Neutrophil (primary cell): ENCODE measurements at regions not wholly inside any gene's neighbourhood (a gene's known extent, or its start where the extent isn't known, plus 50 kb on each side); places are given as distances from the start of the nearest gene placed in this dataset.

Experiments used
- H3K27ac ChIP-seq: fragments of 200-600 bp; sonication (generic); 2 replicates; pipeline ENCODE4 v1.5.1; 2016; ENCODE audit warnings: mild to moderate bottlenecking, moderate library complexity
- H3K27me3 ChIP-seq: fragments of 200-600 bp; sonication (generic); 2 replicates; pipeline ENCODE4 v1.6.0; 2016; ENCODE audit warnings: mild to moderate bottlenecking
- H3K36me3 ChIP-seq: fragments of 200-600 bp; sonication (generic); 2 replicates; pipeline ENCODE4 v1.5.1; 2017
- H3K4me1 ChIP-seq, 2 experiments: fragments of 200-600 bp in 1 of 2; sonication (generic) in 1 of 2; 1 replicate in 1 of 2; 2 replicates in 1 of 2; pipeline versions ENCODE4 v1.5.1 to v1.6.1; 2013 to 2016; ENCODE audit warnings: low read depth in 1 of 2, low read length in 1 of 2, mild to moderate bottlenecking in 1 of 2, moderate library complexity in 1 of 2; ENCODE audit not compliant: control insufficient read depth in 1 of 2, insufficient read depth in 1 of 2
- H3K4me3 ChIP-seq, 2 experiments: fragments of 200-600 bp in 1 of 2; sonication (generic) in 1 of 2; 1 replicate in 1 of 2; 2 replicates in 1 of 2; pipeline ENCODE4 v1.5.1; 2013 to 2016; ENCODE audit warnings: low read depth in 1 of 2, low read length in 1 of 2, mild to moderate bottlenecking in 1 of 2, moderate library complexity in 1 of 2
- H3K9me3 ChIP-seq: fragments of 200-600 bp; sonication (generic); 2 replicates; pipeline ENCODE4 v1.5.1; 2016
- TF ChIP-seq, protein P1 (sequence below): fragments of 200-600 bp; sonication (generic); IDR thresholded peaks from 2 replicates; pipeline ENCODE4 v1.5.1; 2016; ENCODE audit warnings: antibody characterized with exemption

DNA sequence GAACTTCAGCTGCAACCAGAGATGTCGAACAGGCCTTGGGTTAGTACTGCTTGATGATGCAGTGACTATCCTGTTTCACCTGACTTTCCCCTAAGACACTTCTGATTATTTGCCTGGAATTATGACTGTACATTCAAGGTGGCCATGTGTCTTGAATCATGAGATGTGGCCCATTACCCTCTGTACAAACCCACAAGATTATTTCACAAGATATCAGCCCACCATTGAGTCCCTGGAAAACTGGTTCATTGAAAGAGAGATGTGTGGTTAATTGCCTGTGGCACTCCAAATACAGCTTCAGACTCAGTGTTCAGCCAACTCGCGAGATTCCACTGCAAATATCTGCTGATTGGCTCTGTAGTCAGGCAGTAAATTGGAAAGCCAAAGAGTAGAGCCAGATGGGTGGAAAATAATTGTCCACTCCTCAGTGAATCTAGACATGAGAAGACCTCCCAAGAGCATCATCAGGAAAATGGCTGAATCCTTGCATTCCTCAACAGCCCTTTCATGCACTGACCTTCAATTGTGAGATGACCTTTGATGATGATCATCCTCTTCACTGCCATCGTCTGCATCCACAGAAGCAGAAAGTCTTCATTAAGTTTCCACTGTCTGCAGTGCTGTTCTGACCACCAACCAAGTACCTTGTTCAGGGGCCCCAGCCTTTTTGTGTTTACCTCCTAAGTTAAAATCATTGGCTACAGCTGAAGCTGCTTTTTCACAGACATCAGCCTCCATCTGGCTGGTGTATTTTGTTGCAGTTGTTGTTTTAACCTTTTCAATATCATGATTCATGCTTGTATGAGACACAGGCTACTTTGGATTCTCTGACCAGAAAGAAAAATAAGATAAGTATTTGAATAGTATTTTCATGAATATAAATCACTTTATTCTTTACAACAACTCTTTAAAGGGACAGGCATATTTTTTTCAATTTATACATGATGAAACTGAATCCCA, 75.2 kb downstream of the ESM1 start:
- TF ChIP-seq, protein P1, sequence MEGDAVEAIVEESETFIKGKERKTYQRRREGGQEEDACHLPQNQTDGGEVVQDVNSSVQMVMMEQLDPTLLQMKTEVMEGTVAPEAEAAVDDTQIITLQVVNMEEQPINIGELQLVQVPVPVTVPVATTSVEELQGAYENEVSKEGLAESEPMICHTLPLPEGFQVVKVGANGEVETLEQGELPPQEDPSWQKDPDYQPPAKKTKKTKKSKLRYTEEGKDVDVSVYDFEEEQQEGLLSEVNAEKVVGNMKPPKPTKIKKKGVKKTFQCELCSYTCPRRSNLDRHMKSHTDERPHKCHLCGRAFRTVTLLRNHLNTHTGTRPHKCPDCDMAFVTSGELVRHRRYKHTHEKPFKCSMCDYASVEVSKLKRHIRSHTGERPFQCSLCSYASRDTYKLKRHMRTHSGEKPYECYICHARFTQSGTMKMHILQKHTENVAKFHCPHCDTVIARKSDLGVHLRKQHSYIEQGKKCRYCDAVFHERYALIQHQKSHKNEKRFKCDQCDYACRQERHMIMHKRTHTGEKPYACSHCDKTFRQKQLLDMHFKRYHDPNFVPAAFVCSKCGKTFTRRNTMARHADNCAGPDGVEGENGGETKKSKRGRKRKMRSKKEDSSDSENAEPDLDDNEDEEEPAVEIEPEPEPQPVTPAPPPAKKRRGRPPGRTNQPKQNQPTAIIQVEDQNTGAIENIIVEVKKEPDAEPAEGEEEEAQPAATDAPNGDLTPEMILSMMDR, result no peak
- no peak overlapping the region for H3K27ac ChIP-seq
- peaks cover 75% of the 10 kb centered on the region for H3K27me3 ChIP-seq
- no peaks in the 10 kb centered on the region for H3K4me1 ChIP-seq
- no peaks in the 10 kb centered on the region for H3K36me3 ChIP-seq
- no peaks in the 10 kb centered on the region for H3K9me3 ChIP-seq
- no peak overlapping the region for H3K4me3 ChIP-seq

DNA sequence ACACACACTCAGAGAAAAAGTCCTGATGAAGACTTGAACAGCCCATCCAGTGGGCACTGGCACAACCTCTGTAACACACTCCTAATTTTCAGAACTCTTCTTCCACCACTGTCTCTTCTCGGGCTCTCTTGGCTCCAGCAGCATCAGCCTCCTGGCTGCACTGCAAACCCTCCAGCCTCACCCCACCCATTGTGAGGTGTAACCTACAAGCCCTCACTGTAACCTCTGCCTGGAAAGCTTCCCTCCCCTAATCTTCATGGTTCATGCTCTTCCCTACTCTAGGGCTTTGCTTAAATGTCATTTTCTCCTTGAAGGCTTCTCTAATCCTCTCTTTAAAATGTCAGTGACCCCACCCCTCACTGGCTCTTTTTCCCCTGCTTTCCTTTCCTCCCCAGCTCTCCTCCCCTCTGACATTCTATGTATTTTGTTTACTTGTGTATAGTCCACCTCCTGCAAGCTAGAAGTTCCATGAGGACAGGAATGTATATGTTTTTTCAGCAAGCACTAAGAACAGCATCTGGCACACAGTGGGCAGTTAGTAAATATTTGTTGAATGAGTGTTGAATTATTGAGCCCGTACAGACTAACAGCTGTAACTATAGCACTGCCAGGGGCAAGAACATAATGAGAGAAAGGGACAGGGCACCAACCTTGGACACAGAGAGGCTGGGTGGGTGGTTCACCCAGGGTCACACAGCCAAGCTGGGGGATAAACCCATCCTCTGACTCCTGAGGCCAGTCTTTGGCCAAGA, 76.4 kb downstream of the ESM1 start:
- no peaks in the 10 kb centered on the region for H3K36me3 ChIP-seq
- H3K27me3 ChIP-seq, result peaks cover 70% of the 10 kb centered on the region
- TF ChIP-seq, protein P1, result no peak

DNA sequence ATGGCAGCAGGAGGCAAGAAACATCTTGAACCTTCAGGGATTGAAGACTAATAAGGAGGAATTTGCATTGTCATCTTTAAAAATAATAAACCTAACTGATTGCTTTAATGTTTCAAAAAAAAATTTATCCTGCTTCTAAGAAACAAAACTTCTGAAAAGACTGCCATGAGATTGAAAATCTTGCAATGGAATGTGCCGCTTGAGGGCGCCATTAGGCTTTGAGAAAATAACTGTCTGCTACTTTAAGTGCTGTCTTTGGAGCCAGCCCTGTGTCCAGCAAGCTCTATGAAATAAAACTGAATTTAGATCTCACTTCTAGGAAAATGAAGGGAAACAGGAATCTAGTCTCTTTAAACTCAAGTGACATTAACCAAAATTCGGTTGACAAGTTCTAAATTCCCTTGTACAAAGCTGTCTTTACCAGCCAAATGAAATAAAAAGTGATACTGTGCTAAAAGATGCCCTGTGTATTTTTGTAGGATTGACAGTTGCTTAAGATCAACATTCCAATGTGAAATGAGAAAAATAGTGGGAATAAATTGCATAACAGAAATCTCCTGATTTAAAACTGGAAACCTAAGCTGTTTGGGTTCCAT, 79.4 kb downstream of the ESM1 start:
- Histone ChIP-seq H3K4me3 (no peak overlapping the region), H3K4me1 (no peaks in the 10 kb centered on the region)
- TF ChIP-seq, protein P1, result no peak

More for the DNA sequence above, 76.4 kb downstream of the ESM1 start:
- H3K9me3 ChIP-seq, result no peaks in the 10 kb centered on the region
- no peak overlapping the region for H3K4me3 ChIP-seq
- no peaks in the 10 kb centered on the region for H3K4me1 ChIP-seq
- H3K27ac ChIP-seq, result no peak overlapping the region

DNA sequence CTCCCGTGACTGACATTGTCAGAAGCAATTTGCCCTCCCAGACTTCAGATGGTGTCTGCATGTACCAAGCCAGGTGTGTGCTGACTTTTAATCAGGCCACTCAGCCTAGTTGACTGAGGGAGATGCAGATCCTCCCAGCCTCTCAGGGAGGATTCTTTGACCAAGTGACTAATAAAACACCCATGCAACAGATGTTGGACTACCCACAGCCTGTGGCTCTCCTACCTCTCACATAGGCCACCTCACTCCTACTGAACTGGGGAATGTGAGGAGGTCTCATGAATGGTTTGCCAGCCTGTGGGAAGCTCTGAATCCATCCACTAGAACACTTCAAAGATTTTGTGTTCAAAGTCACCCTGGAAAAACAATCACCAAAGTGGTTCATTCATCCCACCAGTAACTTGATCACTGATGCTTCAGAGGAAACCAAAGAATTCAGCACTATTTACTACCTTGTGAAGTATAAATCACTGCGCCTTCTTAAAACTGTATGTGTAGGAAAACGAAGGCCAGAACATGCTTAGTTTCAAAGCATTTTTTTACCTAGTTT, 80.1 kb downstream of the ESM1 start:
- no peak overlapping the region for H3K27ac ChIP-seq
- no peaks in the 10 kb centered on the region for H3K9me3 ChIP-seq
- peaks cover 75% of the 10 kb centered on the region for H3K27me3 ChIP-seq
- no peaks in the 10 kb centered on the region for H3K4me1 ChIP-seq
- no peak overlapping the region for H3K4me3 ChIP-seq
- TF ChIP-seq, protein P1, result no peak
- H3K36me3 ChIP-seq, result no peaks in the 10 kb centered on the region

More for the DNA sequence above, 79.4 kb downstream of the ESM1 start:
- Histone ChIP-seq H3K9me3 (no peaks in the 10 kb centered on the region), H3K27ac (no peak overlapping the region), H3K27me3 (peaks cover 71% of the 10 kb centered on the region), H3K36me3 (no peaks in the 10 kb centered on the region)

DNA sequence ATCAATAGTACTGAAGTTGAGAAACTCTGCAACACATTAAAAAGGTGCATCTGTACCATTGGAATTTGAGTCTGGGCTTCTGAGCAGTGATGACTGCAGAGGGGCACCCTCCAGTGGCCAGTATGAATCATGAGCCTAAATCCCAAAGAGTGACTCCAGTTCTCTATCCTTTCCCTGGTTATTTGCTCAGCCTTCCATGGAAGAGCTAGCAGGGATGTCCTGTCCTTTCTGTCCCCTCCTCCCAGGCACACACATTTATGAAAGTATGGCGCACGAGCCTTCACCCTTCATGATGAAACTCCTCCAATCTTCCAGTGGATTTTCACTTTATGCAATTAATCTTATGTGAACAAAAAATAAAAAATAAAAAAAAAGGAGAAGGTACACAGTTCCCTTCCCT, 81.0 kb downstream of the ESM1 start:
- Histone ChIP-seq H3K4me3 (no peak overlapping the region), H3K36me3 (no peaks in the 10 kb centered on the region), H3K4me1 (no peaks in the 10 kb centered on the region), H3K27ac (no peak overlapping the region), H3K9me3 (no peaks in the 10 kb centered on the region), H3K27me3 (peaks cover 71% of the 10 kb centered on the region)
- TF ChIP-seq, protein P1, result no peak
